GM19467 (cell line): ENCODE measurements at regions not wholly inside any gene's neighbourhood (a gene's known extent, or its start where the extent isn't known, plus 50 kb on each side); places are given as distances from the start of the nearest gene placed in this dataset.

ENCODE experiments used
- ATAC-seq: cut with Tn5 transposase; IDR thresholded peaks from one replicate; pipeline ENCODE4 v1.9.1; 2021; ENCODE audit warnings: mild to moderate bottlenecking, moderate library complexity; ENCODE audit not compliant: unreplicated experiment

- no peak for ATAC-seq
Measured at GRCh38 chr15:96565266-96565665, 234.8 kb downstream of the NR2F2 start.

GRCh38 chr15:96574782-96575181 is 244.3 kb downstream of the NR2F2 start:
- ATAC-seq = no peak

- no peak for ATAC-seq
Measured at GRCh38 chr15:96576596-96576995, 246.1 kb downstream of the NR2F2 start.

GRCh38 chr15:96578393-96578792 is 247.9 kb downstream of the NR2F2 start:
- no peak for ATAC-seq

GRCh38 chr15:96581371-96581770 is 250.9 kb downstream of the NR2F2 start:
- no peak for ATAC-seq

GRCh38 chr15:96582473-96582872 is 252.0 kb downstream of the NR2F2 start:
- no peak for ATAC-seq

GRCh38 chr15:96583671-96584070 is 253.2 kb downstream of the NR2F2 start:
- no peak for ATAC-seq

GRCh38 chr15:96585484-96586386 is 255.2 kb downstream of the NR2F2 start:
- no peak for ATAC-seq

GRCh38 chr15:96586901-96587300 is 256.4 kb downstream of the NR2F2 start:
- ATAC-seq = no peak

GRCh38 chr15:96589864-96590263 is 259.4 kb downstream of the NR2F2 start:
- ATAC-seq = no peak

- ATAC-seq = no peak
Measured at GRCh38 chr15:96593735-96594134, 263.2 kb downstream of the NR2F2 start.

GRCh38 chr15:96595951-96596350 is 265.5 kb downstream of the NR2F2 start:
- no peak for ATAC-seq

- no peak for ATAC-seq
Measured at GRCh38 chr15:96598514-96598913, 268.0 kb downstream of the NR2F2 start.

GRCh38 chr15:96599268-96599667 is 268.8 kb downstream of the NR2F2 start:
- no peak for ATAC-seq

- no peak for ATAC-seq
Measured at GRCh38 chr15:96600350-96600749, 269.9 kb downstream of the NR2F2 start.

- no peak for ATAC-seq
Measured at GRCh38 chr15:96606617-96607016, 276.1 kb downstream of the NR2F2 start.

- ATAC-seq = no peak
Measured at GRCh38 chr15:96610757-96611156, 280.3 kb downstream of the NR2F2 start.

- ATAC-seq = no peak
Measured at GRCh38 chr15:96612917-96613316, 282.4 kb downstream of the NR2F2 start.

GRCh38 chr15:96619174-96619573 is 288.7 kb downstream of the NR2F2 start:
- ATAC-seq = no peak

- no peak for ATAC-seq
Measured at GRCh38 chr15:96622714-96623113, 292.2 kb downstream of the NR2F2 start.

- ATAC-seq = no peak
Measured at GRCh38 chr15:96625256-96625655, 294.8 kb downstream of the NR2F2 start.

- no peak for ATAC-seq
Measured at GRCh38 chr15:96627031-96627568, 296.6 kb downstream of the NR2F2 start.
